ENCODE measurements at regions not wholly inside any gene's neighbourhood (a gene's known extent, or its start where the extent isn't known, plus 50 kb on each side); places are given as distances from the start of the nearest gene placed in this dataset.

GRCh38 chr1:199085903-199086302 is 447.1 kb downstream of the PTPRC start:
- TF ChIP-seq RAD21 (conservative IDR thresholded peaks at IDR 0.05) (no peak), TAF1 (IDR thresholded peaks at IDR 0.05; ENCODE audit: low read depth) (no peak), CTCF (IDR thresholded peaks at IDR 0.05; ENCODE audit: poor library complexity, severe bottlenecking) (no peak)

All from neural cell (in vitro differentiated cells).